HG03442 (cell line): ENCODE measurements at regions not wholly inside any gene's neighbourhood (a gene's known extent, or its start where the extent isn't known, plus 50 kb on each side); places are given as distances from the start of the nearest gene placed in this dataset.
"Not testable (repeated sequence)": the region's sequence is repeated elsewhere in the genome, so short reads cannot be mapped to it uniquely, and the experiment has no call there.

Source experiments
- ATAC-seq: cut with Tn5 transposase; IDR thresholded peaks from one replicate; pipeline ENCODE4 v1.9.1; 2021; ENCODE audit warnings: mild to moderate bottlenecking, moderate library complexity; ENCODE audit not compliant: unreplicated experiment

- ATAC-seq, result no peak
These were observed 57.8 kb upstream of the CACNA2D1 start for GRCh38 chr7:82501346-82501745.

- not testable (repeated sequence) for ATAC-seq
These were observed 56.0 kb upstream of the CACNA2D1 start for GRCh38 chr7:82499546-82499945.

- no peak for ATAC-seq
These were observed 50.8 kb upstream of the CACNA2D1 start for GRCh38 chr7:82494420-82494819.
